GM12872 (cell line): ENCODE measurements at regions not wholly inside any gene's neighbourhood (a gene's known extent, or its start where the extent isn't known, plus 50 kb on each side); places are given as distances from the start of the nearest gene placed in this dataset.

Experiments
- TF ChIP-seq, protein P1 (sequence below): IDR thresholded peaks from 3 replicates; pipeline ENCODE4 v1.5.1; 2011; ENCODE audit warnings: low read depth, mild to moderate bottlenecking, low read length, moderate library complexity; ENCODE audit not compliant: insufficient read depth

DNA sequence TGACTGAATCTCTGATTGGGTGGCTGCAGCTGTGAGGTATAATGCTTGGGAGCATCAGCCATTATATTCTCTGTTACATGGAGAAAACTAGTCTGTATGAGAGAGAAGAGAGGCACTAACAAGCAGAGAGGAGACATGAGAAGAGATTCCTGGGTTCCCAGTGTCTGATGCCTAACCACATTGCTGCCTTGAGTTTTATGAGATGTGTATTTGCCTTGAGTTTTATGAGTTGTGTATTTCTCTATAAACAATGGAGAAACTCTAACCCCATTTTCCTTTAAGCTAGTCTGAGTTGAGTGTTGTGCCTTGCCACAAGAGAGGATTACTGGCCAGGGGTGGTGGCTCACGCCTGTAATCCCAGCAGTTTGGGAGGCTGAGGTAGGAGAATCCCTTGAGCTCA, 208.1 kb downstream of the BCOR start:
- TF ChIP-seq, protein P1, sequence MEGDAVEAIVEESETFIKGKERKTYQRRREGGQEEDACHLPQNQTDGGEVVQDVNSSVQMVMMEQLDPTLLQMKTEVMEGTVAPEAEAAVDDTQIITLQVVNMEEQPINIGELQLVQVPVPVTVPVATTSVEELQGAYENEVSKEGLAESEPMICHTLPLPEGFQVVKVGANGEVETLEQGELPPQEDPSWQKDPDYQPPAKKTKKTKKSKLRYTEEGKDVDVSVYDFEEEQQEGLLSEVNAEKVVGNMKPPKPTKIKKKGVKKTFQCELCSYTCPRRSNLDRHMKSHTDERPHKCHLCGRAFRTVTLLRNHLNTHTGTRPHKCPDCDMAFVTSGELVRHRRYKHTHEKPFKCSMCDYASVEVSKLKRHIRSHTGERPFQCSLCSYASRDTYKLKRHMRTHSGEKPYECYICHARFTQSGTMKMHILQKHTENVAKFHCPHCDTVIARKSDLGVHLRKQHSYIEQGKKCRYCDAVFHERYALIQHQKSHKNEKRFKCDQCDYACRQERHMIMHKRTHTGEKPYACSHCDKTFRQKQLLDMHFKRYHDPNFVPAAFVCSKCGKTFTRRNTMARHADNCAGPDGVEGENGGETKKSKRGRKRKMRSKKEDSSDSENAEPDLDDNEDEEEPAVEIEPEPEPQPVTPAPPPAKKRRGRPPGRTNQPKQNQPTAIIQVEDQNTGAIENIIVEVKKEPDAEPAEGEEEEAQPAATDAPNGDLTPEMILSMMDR: no peak

DNA sequence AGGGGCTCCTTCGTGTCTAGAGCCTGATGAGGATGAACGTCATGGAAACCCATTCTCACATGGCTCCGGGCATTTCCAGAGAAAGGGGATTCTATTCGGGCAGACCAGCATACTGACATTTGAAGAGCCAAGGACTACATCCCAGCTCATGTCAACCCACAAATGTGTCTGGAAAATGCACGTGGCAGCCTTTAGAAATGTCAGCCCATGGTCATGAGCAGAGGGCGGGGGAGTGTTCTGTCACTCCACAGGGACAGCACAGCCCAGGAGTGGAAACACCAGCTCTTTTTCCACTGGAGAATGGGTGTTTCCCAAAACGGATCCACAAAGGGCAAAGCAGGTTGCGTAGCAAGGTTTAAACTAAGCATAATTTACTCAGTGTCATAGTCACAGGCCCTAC, 207.0 kb downstream of the BCOR start:
- TF ChIP-seq, protein P1: no peak

DNA sequence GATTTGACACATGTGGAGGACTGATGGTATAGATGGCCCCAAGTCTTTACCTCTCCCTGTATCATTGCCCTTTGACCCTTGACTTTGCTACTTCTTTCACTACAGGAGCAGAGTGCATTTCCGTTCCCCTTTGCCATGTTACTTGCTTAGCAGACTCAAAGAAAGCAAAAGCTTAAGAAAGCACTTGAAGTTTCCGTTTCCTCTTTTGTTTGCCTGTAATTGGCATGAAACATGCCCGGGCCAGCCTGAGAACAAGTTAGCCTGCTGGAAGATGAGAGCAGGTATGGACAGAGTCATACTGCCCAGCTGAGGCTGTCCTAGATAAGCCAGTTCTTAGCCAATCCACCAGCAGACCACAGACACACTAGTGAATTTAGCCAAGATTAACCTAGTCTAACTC, 206.0 kb downstream of the BCOR start:
- TF ChIP-seq, protein P1: no peak

DNA sequence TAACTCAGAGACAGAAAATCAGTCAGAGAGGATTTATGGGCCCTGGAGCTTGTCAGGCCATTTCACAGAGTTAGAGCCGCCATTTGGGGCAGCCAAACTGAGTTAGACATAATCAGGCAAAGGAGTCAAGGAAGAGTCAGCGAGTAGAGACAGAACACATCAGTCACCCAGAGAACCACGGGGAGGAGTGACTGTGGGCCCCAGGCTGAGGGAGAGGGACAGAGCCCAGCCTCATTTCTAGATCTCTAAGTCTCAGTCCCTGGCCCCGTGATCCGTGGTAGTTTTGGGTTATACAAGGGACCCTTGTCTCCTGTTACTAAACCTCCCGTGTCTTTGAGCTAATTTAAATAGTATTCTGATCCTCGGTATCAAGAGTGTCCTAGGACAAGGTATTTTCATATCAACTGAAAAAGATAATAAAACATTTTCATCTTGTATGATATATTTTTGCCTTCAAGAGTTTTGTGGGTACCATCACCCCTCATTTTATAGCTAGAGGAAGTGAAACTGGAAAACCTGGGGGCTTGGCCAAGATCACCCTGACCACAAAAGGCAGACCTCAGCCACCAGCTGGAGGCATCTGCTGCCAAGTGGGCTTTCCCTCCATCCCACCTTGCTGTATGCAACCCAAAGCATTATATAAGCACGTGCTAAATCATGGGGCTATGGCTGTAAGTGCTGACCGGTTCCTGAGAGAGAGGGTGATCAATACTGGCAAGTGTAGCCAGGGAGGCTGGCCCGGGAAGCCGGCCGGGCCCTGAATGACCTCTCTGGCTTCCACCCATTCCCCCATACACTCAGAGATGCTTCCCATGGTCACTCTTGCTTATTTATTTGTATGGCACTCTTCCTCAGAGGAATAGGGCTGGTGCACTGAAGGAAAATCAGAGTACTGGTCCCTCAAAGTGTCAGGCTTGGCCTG, 204.1 kb downstream of the BCOR start:
- TF ChIP-seq, protein P1: no peak

DNA sequence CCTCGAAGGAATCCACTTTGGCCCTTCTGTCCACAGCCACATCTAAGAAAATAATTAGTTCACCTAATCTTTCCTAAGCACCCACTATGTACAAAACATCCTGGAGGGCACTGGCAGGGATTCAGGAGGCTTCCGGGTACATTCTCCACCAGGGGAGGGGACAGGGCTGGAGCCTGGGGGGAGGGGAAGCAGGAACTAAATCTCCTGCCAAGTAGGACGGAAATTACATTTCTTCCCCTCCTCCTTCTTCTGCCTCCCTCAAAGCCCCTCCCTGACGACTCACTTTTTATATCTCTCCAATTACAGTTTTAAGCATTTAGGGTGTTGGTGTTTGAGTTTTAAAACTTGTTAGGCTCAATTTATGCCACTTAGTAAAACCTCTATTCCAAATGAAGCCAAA, 203.1 kb downstream of the BCOR start:
- TF ChIP-seq, protein P1: no peak

DNA sequence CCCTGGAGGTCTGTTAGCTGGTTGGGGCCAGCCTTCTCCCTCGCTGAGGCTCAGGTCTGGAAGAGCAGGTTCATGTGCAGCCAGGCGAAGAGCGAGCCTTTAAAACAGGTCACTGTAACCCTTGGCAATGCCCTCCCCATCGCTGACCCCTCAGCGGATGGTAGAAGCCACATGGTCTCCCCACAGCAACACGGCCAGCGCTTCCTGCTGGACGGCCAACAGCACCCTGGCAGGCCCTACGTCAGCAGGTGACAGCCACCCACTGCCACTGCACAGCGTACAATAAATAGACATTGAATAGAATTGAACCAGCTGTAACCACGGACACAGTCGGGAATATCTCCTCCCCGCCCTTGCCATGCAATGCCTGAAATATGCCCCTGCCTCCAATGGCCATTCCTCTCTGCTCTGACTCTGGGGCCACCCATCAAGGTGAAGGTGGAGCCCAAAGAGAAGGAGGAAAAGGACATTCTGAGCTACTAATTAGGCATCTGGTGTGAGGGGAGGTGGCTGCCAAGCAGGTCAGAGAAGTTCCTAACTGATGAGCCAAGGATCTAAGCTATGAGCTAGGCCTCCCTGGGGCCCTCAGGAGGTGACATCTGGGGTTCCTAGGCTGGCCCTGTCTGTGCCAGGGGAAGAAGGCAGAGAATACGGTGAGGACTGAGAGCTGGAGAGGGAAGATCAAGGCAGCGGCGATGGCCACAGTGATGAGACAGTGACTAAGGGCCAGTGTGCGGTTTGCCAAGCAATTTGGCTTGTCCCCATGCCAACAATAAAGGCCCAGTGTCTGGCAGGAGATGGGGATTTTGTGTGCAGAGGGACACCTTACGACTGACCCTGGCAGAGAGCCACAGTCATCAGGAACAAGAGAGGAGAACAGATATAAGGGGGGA, 202.3 kb downstream of the BCOR start:
- TF ChIP-seq, protein P1: no peak
